GM18909 (cell line): ENCODE measurements at regions not wholly inside any gene's neighbourhood (a gene's known extent, or its start where the extent isn't known, plus 50 kb on each side); places are given as distances from the start of the nearest gene placed in this dataset.

Source experiments
- ATAC-seq: cut with Tn5 transposase; IDR thresholded peaks from one replicate; pipeline ENCODE4 v1.9.1; 2021; ENCODE audit warnings: mild to moderate bottlenecking; ENCODE audit not compliant: unreplicated experiment, poor library complexity

DNA sequence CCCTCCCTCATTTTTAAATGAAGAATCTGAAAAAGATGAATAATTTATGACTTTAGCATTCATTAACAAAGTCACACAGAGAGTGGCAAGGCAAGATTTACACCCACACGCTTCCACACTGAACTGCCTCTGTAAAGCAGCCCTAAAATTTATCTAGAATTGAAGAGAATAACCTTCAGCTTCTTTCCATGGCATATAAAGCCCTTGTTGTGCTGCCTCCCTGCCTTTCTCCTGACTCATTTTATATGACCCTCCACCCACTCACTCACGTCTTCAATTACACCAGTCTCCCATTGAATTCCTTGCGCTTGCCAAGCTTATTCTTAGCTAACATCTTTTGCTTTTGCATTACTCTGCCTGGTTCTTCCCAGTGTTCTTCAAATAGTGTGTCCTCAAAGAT lies 2649.3 kb downstream of the PCDH7 start:
- ATAC-seq = no peak

DNA sequence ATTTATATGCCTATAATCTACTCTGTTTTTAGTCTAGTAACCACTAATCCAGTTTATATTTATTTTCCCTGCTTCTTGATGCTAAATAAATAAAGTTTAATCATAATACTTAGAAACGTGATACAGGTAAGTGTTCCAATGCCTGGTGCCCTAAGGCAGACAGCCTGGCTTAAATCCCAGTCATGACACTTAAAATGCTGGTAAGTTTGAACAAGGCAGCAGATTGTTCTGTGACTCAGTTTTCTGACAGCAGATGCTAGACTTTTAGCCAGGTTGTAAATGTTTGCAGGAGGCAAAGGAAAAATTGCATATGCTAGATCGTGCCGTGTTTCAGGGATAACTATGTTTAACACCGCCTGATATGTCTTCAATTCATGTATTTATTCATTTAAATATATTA lies 2661.6 kb downstream of the PCDH7 start:
- no peak for ATAC-seq

DNA sequence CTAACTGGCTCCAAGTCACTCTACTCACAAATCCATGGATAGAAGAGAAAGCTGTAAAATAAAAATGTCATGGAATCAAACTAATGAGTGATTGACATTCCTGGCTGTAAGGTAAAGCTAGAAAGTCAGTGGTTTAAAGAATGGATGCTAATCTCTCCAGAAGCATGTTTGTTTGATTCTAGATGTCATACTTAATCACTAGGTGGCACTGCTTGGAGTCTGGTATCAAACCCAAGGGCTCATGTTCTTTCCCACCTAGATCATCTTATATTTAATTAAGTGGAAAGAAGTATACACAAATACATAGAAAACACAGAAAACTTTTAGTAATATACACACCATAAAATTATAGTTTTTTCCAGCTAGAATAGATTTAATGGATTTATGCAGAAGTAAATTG lies 2666.6 kb downstream of the PCDH7 start:
- no peak for ATAC-seq

DNA sequence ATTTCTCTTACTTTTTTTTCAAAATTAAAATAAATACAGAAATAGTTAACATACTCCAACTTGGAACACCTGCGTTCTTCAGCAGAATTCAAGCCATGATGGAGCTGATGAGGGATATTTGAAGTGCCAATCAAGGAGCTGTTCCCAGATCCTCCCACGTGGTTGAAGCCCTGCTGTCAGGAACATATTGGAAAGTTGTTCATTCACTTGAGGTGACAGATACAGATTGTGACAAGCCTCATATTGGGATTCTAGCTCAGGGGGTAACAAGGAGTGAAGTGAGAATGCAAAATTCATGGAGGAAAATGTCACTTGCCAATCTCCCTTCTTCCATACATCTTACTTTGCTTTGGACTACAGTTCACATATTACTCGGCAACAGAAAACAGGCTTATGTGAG lies 2670.8 kb downstream of the PCDH7 start:
- no peak for ATAC-seq

DNA sequence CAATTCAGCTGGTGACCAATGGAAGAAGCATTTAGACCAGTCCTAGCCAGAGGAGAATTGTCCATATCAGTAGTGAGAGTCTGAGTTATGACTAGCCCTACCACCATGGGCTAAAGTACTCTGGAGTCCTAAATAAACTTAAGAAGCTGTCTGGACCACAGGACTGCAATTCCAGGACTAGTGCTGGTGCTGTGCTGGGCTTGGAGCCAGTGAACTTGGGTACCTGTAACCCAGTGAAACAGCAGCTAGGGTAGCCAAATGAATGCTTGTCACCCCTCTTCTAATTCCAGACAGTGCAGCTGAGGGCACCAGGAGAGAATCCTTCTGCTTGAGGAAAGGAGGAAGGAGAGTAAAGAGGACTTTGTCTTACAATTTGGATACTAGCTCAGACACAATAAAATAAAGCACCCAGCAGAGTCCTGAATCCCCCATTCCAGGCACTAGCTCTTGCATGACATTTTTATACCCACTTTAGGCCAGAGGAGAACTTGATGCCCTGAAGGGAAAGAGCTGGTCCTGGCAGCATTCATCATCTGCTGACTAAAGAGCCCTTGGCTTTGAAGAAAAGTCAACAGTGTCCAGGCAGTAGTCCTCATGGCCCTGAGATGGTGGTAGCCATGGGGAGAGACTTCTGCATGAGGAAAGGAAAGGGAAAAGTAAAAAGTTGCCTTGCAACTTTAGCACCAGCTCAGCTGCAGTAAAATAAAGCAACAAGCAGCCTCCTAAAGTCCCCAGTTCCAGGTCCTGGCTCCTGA lies 2675.7 kb downstream of the PCDH7 start:
- no peak for ATAC-seq

DNA sequence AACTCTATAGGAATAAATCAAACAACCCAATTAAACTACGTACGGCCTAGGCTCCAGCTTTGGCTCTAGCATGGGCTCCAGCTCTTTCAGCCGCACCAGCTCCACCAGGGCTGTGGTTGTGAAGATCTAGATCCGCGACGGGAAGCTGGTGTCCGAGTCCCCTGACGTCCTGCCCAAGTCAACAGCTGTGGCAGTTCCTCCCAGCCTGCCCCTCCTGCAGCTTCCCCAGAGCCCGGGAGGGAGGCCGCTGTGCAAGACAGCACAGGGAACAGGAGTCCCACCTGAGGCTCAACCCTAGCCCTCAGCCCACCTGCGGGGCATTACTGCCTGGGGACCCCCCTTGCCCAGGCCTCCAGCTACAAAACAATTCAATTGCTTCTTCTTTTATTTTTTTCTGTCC lies 2680.3 kb downstream of the PCDH7 start:
- no peak for ATAC-seq

DNA sequence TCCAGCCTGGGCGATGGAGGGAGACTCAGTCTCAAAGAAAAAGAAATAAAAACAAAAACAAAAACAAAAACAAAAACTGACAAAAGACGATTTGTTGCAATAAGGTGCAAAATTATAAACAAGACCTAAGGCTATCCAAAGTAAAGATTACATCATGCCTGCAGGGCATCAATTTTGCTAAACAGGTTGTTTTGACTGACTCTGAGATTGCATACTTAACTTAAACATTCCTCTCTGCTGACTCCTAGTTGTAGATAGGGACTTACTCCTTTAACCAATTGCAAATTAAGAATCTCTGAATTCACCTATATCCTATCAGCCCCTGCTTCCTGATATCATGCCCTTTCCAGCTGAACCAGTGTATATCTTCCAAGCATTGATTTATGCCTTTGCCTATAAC lies 2687.3 kb downstream of the PCDH7 start:
- no peak for ATAC-seq

DNA sequence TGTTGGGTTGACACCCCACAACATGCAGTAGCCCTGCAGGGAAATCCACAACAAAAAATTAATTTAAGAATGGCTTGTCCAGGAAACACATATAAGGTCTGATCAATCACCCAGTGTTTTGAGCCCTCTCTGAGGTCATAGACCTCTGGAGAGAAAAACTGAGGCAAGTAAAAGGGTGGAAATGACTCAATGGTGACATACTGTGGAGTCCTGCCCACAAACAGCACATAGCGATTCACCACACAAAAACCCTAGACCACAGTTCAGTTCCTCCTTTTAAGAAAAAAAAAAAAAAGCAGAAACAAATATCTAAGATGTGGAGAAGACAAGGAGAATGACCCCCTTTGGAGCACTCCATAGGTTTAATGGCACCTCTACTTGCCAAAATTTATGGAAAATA lies 2691.0 kb downstream of the PCDH7 start:
- no peak for ATAC-seq

DNA sequence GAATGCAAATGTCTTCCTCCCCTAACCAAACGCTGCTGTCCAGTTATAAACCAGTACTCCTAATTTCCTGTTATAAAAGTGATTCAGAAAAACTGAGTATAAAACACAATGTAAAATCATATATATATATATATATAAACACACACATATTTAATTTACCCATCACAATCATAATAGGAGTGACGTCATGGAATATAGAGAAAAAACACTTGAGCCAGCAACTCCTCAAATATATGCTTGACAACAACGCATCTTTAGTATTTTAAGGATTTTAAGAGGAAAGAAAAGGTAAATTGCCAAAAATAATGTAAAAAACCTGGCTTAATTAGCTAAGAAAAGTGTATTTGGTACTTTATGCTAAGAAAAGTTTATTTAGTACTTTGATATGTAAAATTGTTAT lies 2701.7 kb downstream of the PCDH7 start:
- ATAC-seq = no peak

DNA sequence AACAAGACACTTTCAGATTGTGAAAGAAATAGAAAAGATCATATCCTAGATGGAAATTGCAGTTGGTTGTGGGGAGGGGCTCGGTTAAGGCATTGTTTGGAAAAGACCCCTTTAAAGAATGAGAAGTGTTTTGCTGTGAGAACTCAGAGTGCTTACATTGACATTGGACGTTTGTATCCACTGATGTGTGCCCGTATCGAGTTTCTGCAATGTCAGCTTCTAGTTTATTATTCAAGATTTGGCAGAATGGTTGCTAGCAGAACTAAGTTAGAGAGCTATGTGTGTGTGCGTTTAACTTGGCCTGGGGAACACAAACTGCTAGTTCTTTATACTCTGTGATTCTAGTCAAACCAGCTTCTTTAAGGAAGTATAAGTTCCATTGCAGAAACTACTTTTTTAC lies 2702.5 kb downstream of the PCDH7 start:
- ATAC-seq = no peak

DNA sequence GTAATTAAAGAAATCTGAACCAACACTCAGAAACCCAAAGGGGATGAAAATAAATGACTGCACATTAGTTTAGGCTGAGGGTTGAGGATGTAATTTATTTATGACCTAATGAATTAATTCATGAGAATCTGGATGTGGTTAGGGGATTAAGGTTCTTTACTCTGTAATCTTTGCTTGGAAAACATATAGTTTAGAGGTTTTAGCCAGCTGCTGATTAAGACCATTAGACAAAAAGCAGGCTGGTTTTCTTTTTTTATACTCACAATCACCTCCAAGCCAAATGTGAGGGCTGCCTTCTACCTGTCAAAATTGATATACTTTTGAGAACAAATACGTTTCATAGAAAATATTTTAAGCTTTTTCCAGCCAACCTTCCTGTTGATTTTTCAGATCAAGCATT lies 2705.8 kb downstream of the PCDH7 start:
- ATAC-seq = no peak

DNA sequence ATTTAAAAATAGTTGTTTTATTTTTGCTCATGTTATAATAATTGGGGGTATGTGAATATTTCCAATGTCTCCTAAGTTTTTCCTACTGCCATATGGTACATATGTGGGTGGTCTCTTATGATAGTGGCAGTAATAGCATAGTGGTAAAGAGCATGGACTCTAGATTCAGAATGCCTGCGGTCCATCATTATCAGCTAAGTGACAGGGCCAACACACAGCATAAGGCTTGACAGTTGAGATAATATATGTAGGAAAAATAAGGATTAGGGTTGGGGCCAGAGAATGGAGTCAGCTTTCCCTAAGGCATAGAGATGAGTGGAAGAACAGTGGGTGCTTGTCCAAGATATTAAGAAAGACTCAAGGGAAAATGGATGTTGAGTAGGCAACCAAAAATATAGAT lies 2707.5 kb downstream of the PCDH7 start:
- ATAC-seq = no peak

DNA sequence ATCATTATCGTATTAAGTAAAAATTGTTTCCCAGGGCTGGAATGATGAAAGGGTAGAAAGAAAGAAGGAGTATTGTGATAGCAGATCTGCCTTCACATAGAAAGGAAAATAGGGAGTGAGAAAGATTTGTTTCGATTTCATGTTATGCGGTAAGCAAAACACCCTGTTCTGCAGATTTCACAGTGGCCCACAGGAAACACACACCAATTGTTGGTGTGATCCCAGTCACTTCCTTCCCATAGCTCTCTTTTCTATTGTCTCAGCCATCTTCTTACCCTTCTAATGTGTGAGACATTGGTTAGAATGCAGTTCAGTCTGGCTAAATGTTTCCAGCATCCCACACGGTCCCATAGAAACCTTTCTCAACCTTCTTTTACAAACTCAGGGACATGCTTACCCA lies 2709.8 kb downstream of the PCDH7 start:
- ATAC-seq = no peak

DNA sequence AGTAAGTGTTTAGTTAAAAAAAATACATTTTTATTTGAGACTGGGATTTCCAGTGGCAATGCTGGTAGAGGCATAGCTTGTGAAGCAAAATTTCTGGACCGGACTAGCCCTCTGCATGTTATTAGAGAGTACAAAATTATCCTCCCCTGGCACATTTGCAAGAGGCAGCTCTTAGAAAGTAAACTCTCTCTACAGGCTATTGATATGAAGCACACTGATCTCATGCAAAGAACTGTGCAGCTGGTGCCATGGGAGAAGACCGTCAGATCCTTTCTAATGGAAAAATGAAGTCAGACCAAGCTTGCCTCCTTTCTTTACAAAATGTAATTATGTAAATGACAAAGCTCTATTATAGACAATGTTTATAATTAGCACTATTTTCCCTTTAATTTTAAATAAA lies 2717.2 kb downstream of the PCDH7 start:
- no peak for ATAC-seq

DNA sequence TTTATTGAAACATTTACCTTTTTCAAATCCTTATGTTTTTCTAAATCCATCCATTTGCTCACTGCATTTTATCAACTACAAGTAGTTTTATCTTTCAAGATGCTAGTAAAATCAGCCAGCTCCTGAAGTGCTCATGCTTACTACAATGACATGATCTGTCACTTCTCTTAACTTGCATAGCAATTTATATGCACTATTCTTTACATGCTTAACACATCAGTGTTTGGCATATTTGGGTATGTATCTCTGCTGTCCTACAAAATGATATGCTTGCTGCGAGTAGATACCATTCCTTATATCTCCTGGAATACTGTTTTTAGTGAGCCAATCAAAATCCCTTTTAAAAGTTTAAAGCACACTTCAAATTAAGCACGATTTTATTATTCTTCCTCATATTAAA lies 2726.8 kb downstream of the PCDH7 start:
- ATAC-seq = no peak

DNA sequence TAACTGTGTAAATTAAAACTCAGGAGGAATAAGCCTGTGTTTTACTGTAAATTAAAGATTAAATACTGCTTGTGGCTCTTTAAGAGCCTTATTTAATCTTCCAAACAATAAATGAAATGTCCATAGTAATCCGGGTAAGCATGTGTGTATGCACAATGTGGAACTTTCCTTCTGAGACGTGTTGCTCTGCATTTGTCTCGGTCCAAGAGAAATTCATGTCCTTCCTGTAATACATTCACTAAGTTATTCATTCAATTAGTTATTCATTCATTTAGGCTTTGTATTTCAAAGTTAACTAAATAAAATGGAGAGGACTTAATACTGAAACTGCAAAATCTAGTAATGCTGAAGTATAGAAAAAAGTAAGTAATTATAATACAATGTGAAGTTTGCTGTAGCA lies 2728.8 kb downstream of the PCDH7 start:
- ATAC-seq = no peak

DNA sequence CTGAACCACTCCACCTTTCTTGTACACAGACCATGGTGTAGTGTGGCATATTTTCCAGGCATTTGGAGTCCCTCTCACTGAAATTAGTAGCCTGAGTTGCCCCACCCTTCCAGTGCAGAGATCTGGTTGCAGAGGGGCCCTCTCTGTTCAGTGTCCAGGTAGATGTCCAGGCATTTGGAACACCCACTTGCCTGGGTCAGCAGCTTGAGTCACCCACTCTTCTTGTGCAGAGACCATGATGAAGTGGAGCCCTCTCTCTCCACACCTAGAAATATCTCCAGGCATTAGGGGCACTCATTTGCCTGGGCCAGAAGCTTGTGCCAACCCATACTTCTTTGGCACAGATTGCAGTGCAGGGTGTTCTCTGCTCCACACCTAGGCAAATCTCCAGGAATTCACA lies 2733.3 kb downstream of the PCDH7 start:
- ATAC-seq = no peak

DNA sequence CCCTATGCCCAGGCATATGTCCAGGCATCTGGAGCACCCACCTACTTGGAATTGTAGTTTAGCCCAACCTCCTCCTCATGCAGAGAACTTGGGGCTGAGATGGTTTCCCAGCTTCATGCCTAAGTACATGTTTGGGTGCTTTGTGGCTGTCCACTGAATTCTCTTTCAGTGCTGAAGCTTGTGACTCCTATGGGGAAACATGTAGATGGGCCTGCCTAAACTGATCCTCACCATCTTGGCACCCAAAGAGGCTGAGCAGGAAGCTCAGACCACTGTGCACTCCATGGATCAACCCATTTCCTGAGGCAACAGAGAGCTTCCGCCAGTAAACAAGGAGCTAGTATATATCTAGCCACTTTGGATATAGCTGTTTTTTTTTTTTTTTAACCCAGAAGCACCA lies 2733.7 kb downstream of the PCDH7 start:
- ATAC-seq = no peak

DNA sequence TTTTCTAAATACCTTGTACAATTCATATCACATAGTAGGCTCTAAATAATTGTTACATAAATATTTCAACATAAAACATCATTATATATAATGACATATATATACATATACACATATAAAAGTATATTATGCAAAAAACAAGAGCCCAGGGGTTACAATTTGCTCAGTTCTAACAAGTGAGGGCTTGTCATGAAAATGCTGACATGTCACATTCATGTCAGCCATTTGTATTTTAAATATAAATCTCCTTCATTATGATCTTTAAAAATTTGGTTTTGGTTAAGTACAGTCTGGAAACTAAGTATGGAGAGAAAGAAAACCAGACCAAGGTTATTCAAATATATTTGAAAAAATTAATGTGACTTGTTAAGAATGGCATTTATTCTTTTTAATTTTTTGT lies 2745.4 kb downstream of the PCDH7 start:
- ATAC-seq = no peak

DNA sequence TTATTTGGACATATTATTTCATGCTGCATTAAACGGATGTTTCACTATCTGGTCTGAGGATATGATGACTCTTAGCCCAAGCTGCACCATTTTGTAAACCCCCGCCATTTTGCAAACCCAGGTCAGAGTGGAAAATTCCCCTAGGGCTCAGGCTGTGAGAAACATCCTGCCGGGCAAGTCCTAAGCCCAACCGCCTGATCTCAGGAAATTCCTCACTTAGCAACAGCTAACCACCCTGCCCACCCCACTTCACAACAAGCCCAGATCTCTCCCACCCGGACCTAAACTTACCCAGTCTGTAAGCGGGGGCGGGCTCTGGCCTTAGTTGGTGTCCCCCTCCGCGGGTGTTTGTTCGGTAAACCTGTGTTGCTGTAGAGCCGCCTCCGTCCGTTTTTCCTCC lies 2747.1 kb downstream of the PCDH7 start:
- ATAC-seq = no peak

DNA sequence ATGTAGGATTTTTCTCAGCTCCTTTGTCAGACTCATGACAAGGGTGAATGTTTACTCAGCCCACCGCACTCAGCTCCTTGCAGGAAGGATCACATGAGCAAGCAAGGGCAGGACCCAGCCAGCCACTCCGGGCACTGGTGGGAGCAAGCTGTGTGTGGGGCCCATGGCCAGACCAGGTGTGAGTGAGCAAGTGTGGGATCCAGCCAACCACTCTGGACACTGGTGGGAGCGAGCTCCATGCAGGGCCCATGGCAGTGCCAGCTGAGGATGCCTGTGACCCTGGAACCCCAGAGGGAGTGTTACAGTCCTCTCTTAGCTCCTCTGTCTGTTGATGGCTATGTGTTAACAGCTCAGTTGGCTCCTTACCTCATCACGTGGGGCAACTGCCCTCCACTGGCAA lies 2750.6 kb downstream of the PCDH7 start:
- no peak for ATAC-seq

DNA sequence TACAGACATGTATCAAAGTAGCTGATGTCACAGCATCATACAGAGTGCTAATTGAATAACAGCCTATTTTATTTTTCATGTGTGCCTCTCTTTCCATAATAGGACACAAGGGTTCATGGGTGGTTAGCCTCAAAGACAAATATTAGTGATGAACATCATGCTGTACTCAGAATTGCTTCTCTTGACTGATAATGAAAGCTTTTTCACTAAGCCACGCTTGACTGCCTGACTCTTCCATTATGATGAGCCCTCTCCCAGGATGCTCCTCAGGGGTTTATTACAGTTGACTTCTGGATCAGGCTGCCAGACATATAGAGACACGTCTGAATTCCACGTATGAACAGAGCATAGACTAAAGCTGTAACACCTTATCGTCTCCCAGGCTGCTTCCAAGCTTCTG lies 2757.5 kb downstream of the PCDH7 start:
- no peak for ATAC-seq

DNA sequence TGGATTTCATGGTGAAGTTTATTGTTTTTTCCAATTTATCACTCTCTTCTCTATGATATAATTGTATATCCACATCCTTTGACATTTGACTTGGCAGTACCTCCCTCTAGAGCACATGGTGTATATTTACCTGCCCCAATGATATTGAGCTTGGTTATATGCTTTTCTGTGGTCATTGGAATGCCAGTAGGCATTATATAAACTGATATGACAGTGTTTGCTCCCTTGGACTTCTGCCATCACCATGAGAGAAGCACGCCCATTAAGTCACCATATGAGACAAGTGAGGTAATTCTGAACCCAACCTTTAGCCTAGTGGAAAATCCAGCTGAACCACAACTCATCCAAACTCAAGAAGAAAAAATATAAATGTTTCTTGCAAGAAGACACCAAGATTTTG lies 2761.5 kb downstream of the ARAP2 start:
- ATAC-seq = no peak
